ENCODE measurements at regions not wholly inside any gene's neighbourhood (a gene's known extent, or its start where the extent isn't known, plus 50 kb on each side); places are given as distances from the start of the nearest gene placed in this dataset.
A peak's percentile ranks its signal among the peaks of the same experiment; 100 is the strongest.
"Not testable (repeated sequence)": the region's sequence is repeated elsewhere in the genome, so short reads cannot be mapped to it uniquely, and the experiment has no call there.

DNA sequence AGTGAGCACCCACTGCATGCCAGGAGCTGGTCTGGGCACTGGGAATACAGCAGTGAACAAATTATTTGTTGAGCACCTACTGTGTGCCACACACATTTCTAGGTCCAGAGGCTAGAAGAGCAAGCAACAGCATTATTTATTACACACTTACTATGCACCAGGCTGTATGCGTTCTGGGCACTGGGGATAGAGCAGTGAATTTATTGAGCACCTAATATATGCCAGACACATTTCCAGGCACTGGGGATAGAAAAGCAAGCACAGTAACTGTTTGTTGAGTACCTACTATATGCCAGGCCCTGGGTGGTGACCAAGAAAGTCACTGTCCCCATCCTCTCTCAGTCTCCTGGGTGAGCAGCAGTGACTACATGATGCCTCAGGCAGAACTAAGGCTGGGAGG, 107.5 kb upstream of the NCOR2 start:
- no peak for DNase-seq (ENCODE audit: low read depth)

DNA sequence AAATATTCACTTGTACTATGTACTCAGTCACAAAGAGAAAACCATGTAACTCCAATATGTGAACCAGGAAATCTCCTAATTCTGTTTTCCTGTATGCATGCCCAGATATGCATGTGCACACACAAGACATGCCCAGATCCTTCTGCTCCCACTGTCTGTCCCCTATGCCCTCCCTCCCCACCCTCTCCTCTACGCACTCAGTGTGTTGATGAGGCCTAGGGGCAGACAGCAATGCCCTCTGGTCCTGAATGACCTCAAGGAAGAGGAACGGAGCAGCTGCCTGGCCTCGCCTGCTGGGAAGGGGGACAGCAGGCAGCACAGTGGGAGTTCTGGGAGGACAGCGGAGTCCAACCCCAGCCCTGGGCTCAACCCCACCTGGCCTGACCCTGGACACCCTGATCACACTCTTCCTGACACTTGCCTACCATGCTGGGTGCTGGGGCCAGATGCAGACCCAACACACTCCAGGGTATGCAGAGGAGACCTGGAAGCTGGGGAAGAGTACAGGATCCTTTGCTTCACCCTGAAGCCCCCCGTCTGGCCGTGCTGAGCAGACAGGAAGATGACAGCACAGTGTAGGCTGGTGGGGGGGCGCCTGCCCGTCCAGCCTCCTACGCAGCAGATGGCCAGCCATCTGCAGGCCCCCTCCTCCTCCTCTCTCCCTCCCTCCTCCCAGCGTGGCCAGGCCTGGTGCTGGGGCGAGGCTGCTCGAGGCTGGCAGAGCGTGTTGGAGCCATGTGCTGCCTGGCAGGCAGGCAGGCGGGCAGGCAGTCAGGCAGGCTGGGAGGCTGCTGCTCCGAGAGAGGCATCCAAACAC, 106.6 kb upstream of the NCOR2 start:
- no peak for DNase-seq (ENCODE audit: low read depth)

DNA sequence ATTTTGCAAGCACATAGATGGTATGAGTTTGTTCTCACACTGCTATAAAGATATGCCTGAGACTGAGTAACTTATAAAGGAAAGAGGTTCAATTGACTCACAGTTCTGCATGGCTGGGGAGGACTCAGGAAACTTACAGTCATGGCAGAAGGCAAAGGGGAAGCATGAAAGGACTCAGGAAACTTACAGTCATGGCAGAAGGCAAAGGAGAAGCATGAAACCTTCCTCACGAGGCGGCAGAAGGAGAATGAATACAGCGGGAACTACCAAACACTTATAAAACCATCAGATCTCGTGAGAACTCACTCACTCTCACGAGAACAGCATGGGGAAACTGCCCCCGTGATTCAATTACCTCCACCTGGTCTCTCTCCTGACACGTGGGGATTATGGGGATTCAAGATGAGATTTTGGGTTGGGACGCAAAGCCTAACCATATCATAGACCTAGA, 101.9 kb upstream of the NCOR2 start:
- not testable (repeated sequence) for DNase-seq (ENCODE audit: low read depth)

DNA sequence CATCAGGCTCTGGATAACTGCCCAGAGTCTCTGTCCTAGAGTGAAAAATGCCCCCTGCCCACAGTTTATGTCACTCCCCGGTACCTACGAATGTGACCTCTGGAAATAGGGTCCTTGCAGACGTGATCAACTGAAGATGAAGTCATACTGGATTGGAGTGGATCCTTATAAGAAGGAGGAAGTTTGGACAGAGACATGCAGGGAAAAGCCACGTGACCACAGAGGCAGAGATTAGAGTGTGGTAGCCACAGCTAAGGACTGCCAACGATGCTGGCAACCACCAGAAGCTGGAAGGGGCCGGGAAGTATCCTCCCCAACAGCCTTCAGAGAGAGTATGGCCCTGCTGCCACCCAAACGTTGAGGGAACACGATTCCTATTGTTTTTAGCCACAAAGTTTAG, 101.2 kb upstream of the NCOR2 start:
- DNase-seq (ENCODE audit: low read depth), result no peak

DNA sequence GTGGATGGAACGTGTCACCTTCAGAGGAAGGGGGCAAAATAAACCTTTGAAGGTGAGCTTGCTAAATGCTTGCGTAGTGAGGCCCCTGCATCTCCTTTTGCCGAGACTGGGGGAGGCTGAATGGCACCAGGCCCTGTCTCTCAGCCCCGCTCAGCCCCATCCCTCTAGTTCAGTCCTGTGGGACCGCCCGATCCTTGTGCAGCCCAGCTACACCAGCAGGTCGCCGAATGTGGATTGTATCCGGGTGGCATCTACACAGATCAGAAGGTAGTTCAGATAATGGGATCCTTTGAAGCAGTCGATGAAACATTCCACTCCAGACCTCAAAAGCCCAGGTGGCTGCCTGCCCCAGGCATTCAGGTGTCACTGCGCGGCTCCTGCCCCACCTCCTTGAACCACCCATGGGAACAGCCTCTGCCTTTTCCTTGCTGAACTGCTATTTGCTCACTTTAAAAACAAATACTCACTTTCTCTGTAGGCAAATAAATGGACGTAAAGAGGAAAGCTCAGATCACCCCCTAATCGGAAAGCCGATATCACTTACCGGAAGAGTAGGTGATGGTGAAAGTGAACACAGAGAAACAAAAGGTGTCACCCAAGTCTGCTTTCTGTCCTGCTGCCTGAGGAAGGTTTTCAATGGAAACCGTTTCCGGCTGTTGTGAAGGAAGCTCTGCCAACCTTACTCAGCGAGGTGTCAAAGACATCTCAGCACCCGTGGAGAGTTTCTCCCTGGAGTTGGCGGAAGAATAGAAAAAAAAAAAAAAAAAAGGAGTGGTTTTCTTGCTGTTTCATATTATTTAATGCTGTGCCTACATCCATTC, 100.3 kb upstream of the NCOR2 start:
- DNase-seq (ENCODE audit: low read depth), result no peak

DNA sequence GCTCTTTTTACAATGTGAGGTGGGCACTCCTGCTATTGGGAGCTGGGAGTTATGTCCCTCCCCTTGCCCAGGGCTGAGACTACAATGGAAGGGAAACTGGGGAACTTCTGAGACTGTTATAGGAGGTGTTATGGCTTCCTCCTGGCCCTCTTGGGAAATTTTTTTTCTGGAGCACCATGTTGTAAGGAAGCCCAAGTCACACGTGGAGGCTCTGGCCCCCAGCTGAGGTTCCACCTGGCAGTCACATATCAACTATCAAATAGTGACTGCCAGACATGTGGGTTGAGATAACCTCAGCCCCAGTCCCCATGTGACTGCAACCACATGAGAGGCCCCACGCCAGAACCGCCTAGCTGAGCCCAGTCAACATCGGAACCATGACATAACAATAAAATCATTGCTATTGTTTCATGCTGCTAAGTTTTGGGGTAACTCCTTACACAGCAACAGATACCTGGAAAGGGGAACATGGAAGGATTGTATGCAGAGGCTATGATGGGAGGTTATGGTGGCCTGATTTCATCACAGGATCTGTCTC, 99.4 kb upstream of the NCOR2 start:
- DNase-seq (ENCODE audit: low read depth), result no peak

DNA sequence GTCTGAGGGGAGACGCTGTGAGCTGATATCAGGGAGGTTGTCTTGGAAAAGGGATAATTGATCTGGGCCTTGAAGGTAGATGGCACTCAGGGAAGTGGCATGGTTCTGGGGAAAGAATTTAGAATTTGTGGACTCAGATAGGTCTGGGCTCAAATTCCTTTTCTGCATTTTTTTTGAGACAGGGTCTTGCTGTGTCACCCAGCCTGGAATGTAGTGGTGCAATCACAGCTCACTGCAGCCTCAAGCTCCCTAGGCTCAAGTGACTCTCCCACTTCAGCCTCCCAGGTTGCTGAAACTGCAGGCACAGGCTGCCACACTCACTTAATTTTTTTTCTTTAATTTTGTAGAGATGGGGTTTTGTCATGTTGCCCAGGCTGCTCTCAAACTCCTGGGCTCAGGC, 98.1 kb upstream of the NCOR2 start:
- DNase-seq (ENCODE audit: low read depth), result no peak

DNA sequence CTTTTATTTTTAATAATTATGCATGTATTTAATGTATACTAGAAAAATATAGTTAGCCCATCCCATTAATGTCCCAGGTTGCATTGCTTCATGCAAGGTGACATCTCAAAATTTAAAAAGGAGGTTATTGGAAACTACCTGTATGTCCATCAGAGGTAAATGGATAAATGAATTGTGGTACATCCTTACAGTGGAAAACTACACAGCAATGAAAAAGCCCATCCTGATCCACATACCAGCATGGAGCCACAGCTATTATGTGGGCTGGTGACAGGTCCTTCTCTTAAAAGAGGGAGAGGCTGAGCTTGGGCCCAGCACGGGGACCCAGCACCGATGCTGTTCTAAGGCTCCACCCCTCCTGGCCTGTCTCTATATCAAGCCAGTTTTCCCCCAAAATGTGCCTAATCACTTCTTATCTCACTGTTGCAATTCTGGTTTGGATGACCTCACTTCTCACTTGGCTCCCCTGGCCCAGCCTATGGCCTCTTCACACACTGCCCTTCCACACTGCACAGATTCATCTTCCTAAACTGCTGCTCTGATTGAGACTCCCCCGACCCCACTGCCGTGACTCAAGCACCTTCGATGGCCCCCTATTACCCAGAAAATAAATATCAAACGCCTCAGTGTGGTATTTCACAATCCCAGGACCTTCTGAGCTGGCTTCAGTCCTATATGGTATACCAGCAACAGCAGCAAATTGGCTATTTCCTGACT, 97.1 kb upstream of the NCOR2 start:
- DNase-seq (ENCODE audit: low read depth), result no peak

DNA sequence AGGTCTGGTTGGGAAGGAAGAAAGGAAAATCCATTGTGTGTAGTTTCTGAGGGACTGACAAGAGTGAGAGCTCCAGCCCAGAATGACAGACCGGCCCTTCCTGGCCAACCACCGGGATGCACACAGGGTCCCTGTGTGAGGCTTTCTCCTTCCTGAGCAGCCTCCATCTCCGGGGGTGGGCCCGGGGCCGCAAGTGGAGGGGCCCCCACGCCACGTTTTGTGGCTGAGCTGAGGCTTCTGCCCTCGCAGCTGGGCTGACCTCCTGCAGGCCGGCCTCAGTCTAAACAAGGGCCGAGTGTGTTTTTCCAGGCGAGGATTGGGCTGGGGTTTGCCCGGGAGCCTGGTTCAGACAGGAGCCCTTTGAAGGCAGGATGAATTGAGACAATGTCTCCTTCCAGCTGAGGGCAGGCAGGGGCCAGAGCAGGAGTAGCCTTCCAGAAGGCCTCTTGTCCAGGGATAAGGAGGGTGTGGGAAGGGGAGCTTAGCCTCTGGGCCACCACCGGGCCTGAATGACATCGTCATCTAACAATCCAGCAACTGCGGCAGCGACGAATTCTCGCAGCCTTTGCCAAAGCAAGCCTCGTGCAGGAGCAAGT, 96.5 kb upstream of the NCOR2 start:
- DNase-seq (ENCODE audit: low read depth), result no peak

DNA sequence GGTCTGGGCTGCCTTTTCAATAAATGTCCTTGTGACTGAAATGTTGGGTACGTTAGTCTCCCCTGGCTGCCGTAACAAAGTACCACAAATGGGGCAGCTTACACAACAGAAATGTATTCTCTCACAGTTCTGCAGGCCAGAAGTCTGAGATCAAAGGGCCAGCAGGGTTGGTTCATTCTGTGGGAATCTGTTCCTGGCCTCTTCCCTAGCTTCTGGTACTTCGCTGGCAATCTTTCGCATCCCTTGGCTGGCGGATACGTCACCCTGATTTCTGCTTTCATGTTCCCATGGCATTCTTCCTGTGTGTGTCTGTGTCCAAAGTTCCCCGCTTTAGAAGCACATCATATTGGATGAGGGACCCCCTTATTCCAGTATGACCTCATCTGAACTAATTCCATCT, 95.8 kb upstream of the NCOR2 start:
- no peak for DNase-seq (ENCODE audit: low read depth)

DNA sequence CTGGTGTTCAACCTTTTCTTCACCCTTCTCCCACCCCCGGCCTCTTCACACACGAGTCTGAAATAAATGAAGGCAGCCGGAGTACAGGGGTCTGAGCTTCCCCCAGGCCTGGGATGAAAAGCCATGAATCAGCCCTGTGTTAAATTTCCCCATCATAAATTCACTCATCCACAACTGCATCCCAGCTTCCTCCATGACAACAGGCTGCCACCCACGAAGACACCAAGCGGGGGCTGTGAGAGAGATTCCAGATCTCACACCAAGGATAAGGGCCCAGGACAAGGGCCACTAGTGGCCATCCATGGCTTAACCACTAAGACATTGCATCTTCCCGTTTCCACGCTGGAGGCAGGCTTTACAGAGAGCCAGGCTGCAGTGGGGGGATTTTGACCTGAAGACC, 93.9 kb upstream of the NCOR2 start:
- no peak for DNase-seq (ENCODE audit: low read depth)

DNA sequence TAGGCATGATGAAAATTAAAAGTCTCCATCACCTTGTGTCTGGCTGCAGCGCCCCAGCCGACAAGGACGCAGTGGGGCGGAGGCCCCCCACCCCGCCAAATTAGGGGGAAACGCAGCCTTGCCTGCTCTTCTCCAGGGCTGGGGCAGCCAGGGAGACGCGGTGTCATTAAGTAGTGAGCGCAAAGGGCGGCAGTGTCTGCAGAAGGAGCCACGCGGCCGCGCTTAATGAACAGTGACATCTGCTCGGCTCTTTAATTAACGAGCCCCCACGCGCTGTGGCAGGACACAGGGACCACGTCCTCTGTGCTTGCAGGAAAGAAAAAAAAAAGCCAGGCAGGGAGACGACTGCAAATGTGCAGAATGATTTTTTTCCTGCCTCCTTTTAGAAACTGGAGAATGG, 93.4 kb upstream of the NCOR2 start:
- no peak for DNase-seq (ENCODE audit: low read depth)

DNA sequence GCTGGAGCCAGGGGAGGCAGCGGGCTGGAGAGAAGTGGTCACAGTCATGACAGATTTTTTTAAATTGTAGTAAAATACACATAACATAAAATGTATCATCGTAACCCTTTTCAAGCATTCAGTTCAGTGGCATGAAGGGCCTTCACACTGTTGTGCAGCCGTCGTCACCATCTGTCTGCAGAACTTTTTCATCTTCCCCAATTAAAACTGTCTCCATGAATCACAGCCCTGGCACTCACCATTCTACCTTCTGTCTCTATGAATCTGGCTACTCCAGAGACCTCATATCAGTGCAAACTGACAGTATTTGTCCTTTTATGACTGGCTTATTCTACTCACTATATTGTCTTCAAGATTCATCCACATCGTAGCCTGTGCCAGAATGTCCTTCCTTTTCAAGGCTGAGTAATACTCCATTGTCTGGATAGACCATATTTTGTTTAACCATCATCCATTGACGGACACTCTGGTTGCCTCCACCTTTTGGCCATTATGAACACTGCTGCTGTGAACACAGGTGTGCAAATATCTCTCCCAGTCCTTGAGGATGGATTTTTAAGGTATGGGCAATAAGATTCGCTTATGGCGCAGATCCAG, 91.5 kb upstream of the NCOR2 start:
- DNase-seq (ENCODE audit: low read depth), result no peak

DNA sequence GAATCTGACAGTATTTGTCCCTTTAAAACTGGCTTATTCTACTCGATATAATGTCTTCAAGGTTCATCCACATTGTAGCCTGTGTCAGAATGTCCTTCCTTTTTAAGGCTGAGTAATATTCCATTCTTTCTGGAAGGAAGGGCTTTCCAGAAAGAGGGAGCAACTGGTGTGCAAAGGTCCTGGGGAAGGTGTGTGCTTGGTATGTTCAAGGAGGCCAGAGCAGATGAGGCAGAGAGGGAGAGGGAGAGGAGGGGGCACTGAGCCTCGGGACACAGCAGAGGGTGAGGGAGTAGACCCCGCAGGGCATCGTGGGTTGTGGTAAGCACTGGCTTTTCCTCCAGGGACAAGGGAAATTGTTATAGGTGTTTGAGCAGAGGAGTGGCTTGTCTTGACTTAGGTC, 90.9 kb upstream of the NCOR2 start:
- DNase-seq (ENCODE audit: low read depth), result no peak

DNA sequence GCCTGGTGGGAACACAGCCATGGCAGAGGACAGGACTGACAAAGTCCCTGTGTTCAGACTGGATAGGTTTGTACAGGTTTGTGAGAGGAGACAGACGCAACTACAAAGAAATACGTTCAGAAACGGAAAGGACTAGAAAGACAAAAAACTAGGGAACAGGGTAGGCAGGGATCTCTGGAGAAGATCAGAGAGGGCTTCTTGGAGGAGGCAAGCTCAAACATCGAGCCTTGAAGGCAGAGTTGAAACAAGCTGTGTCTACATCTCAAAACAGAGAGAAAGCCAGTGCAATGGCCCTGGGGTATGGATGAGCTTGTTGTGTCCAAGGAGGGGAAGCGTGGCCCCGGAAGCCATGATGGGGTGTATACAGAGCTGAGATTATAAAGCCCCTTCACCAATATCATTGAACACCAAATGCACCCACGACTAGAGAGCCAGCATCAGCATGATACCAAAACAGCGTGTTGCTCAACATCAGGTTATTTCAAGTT, 89.6 kb upstream of the NCOR2 start:
- DNase-seq (ENCODE audit: low read depth), result no peak

DNA sequence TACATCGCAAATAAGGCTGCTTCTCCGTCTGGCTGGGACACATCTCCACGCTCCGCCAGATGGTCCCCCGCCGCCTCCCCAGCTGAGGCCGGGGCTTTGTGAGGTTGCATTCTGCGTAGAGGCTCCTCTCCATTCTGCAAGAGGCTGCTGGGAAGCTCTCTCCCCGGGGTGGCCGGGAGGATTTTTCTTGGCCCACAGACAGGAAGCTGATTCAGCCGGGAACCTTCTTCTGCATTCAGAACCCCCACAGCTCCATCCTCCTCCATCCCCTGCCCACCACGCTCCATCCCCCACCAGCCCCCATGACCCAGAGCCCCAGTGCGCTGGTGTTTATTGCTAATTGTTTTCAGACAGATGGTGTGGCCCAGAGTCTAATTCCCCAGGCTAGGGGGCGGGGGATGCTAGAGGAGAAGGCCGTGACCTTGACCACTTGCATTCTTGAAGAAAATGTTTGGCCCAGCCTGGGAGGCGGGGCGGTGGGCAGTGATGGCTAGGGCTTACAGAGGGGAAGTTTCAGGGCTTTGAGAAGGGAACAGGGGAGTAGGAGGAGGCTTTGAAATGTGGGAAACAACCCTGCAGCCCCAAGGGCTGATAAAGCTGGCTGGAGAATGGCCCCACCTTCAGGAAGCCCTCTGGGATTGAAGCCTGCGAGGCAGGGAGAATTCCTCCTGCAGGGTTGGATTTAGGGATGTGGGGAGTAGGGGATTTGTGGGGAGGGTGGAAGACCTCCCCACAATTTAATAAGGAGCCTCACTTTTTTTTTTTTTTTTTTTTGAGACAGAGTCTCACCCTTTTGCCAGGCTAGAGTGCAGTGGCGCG, 88.5 kb upstream of the NCOR2 start:
- peak; percentile 88 for DNase-seq (ENCODE audit: low read depth)

DNA sequence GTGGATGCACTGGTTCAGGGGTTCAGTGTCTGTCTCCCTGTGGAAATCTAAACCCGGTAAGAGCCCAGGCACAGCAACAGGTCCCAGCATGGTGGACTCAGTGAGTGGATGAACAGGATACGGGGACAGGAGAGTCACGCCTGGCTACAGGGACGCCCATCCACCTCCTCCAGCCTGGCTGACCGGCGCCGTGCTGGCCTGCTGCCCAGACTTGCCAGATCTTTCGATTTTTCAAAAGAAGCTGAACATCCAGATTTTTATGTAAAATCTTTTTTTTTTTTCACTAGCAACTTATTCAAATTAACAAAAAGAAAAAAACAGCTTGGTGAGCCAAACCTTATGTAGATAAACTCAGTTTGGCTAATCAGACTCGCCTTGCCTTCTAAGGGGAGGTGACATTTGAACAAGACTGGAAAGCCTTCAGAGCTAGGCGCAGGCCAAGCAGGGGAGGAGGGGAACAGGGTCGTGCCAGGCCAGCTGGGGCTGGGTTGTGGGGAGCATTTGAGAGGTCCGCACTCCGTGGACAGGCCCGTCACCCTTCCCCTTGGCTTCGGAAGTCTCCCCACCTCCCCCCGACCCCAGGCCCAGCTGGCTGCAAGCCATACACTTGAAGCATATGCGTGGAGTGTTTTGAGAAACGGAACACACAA, 87.8 kb upstream of the NCOR2 start:
- no peak for DNase-seq (ENCODE audit: low read depth)

DNA sequence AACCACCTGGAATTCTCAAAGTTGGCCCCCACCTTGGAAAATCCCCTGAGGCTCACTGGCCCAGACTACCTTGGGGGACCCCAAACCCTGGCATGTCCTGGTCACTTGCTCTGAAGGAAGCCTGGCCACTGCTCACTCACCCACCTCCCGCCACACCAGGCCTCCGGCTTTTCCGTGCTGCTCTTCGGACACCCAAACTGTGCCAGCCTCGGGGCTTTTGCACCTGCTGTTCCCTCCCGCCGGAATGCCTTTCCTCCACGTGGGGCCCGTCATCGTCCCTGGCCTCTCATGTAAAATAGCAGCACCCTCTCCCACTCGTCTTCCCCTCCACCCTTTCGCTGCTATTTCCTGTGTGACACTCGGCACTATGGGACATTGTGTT, 87.2 kb upstream of the NCOR2 start:
- no peak for DNase-seq (ENCODE audit: low read depth)

DNA sequence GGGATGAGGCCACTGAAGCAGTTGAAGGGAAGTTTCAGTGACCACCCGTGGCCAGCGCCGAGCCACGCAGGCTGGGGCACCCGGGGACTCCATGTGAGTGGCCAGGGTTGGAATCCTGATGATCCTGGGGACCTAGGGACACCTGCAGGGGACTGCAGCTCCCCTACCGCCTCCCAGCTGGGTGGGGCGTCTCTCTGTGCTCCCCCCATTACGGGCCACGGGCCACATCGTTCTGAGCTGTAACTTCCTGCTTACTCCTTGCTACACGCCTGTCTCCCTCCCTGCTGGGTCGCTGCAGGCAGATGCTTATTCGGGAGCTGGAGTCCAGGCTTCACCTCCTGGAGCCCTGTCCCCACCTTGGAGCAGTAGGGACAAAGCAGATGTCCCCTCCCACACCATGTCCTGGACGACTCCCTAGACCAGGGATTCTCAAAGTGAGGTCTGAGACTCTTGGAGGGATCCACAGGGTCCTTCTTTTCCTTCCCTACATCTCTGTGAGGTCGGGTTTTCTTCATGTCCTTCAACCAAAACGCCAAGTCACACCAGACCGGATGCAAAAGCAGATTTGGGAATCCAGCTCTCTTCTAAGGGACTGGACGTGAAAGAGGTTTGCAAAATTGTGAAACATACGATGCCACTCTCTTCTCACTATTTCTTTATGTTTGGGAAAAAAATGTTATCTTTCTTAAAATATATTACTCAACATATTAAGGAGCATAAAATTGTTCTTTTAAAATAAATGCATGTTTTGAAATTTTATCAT, 85.9 kb upstream of the NCOR2 start:
- DNase-seq (ENCODE audit: low read depth), result no peak

Measured in LHCN-M2 (cell line).